CD14-positive monocyte (primary cell): ENCODE measurements at regions not wholly inside any gene's neighbourhood (a gene's known extent, or its start where the extent isn't known, plus 50 kb on each side); places are given as distances from the start of the nearest gene placed in this dataset.

Experiments
- DNase-seq, 3 donors: peaks; one replicate each; pipeline ENCODE4 v3.0.0-alpha.2; 2011 to 2022
- H2AFZ ChIP-seq: 2 replicates; pipeline ENCODE4 v1.6.0; 2012; ENCODE audit warnings: mild to moderate bottlenecking, low read depth, low read length, inconsistent platforms; ENCODE audit not compliant: insufficient read depth, poor library complexity, severe bottlenecking
- H3K27ac ChIP-seq, 2 donors: 1 replicate in 1 of 2; 2 replicates in 1 of 2; pipeline ENCODE4 v1.5.1; 2012 to 2013; ENCODE audit warnings: low read length in 2 of 2, control low read depth in 1 of 2, inconsistent platforms in 1 of 2, low read depth in 1 of 2, mild to moderate bottlenecking in 1 of 2
- H3K27me3 ChIP-seq, 2 donors: one replicate each; pipeline versions ENCODE4 v1.6.0 to v1.6.1; 2011 to 2013; ENCODE audit warnings: low read length in 2 of 2; ENCODE audit not compliant: control insufficient read depth in 2 of 2, insufficient read depth in 2 of 2
- H3K36me3 ChIP-seq, 2 donors: replicated peaks in 1 of 2; 1 replicate in 1 of 2; 2 replicates in 1 of 2; pipeline versions ENCODE4 v1.5.1 to v1.6.1; 2012 to 2013; ENCODE audit warnings: low read length in 2 of 2, control low read depth in 1 of 2, inconsistent platforms in 1 of 2, mild to moderate bottlenecking in 1 of 2; ENCODE audit not compliant: insufficient read depth in 2 of 2, control insufficient read depth in 1 of 2
- H3K4me1 ChIP-seq, 2 donors: 1 replicate in 1 of 2; 2 replicates in 1 of 2; pipeline versions ENCODE4 v1.5.1 to v1.6.1; 2012 to 2013; ENCODE audit warnings: low read length in 2 of 2, control low read depth in 1 of 2, inconsistent platforms in 1 of 2, mild to moderate bottlenecking in 1 of 2, moderate library complexity in 1 of 2; ENCODE audit not compliant: insufficient read depth in 2 of 2, control insufficient read depth in 1 of 2
- H3K4me2 ChIP-seq: replicated peaks from 2 replicates; pipeline ENCODE3; 2012; ENCODE audit warnings: low read length, moderate library complexity, mild to moderate bottlenecking; ENCODE audit not compliant: poor library complexity, severe bottlenecking; ENCODE audit errors: extremely low read depth
- H3K4me3 ChIP-seq, 3 experiments: fragments of 200-600 bp in 1 of 3; sonication (generic) in 1 of 3; replicated peaks in 1 of 3; 1 replicate in 2 of 3; 2 replicates in 1 of 3; pipeline ENCODE4 v1.5.1; 2011 to 2013; ENCODE audit warnings: low read length in 3 of 3, mild to moderate bottlenecking in 3 of 3, control low read depth in 2 of 3, low read depth in 2 of 3, inconsistent platforms in 1 of 3, moderate library complexity in 1 of 3
- H3K79me2 ChIP-seq: 2 replicates; pipeline ENCODE4 v1.6.0; 2012; ENCODE audit warnings: mild to moderate bottlenecking, control low read depth, inconsistent platforms, low read length, moderate library complexity; ENCODE audit not compliant: insufficient read depth
- H3K9ac ChIP-seq: 2 replicates; pipeline ENCODE4 v1.6.0; 2017; ENCODE audit warnings: low read length, mild to moderate bottlenecking; ENCODE audit not compliant: insufficient read depth, poor library complexity, severe bottlenecking
- H3K9me3 ChIP-seq, 2 donors: replicated peaks in 1 of 2; 1 replicate in 1 of 2; 2 replicates in 1 of 2; pipeline versions ENCODE4 v1.5.1 to v1.6.1; 2012 to 2013; ENCODE audit warnings: low read length in 2 of 2, control low read depth in 1 of 2; ENCODE audit not compliant: control insufficient read depth in 1 of 2, insufficient read depth in 1 of 2
- H4K20me1 ChIP-seq: 2 replicates; pipeline ENCODE4 v1.6.0; 2012; ENCODE audit warnings: mild to moderate bottlenecking, low read length, control low read depth, moderate library complexity; ENCODE audit not compliant: insufficient read depth
- H3K27ac Mint-ChIP-seq, 7 donors: one replicate each; pipeline ENCODE4 v1.8.0; 2020; ENCODE audit warnings: mild to moderate bottlenecking in 7 of 7, mixed read lengths in 7 of 7, moderate library complexity in 6 of 7, inconsistent platforms in 2 of 7
- H3K27me3 Mint-ChIP-seq, 3 donors: one replicate each; pipeline ENCODE4 v1.8.0; 2021 to 2022; ENCODE audit warnings: low read depth in 3 of 3, mild to moderate bottlenecking in 3 of 3, mixed read lengths in 3 of 3, moderate library complexity in 3 of 3, inconsistent platforms in 1 of 3
- H3K36me3 Mint-ChIP-seq, 2 donors: one replicate each; pipeline ENCODE4 v1.8.0; 2020; ENCODE audit warnings: mixed read lengths in 2 of 2, inconsistent platforms in 1 of 2, mild to moderate bottlenecking in 1 of 2
- H3K4me1 Mint-ChIP-seq: one replicate; pipeline ENCODE4 v1.8.0; 2020; ENCODE audit warnings: mild to moderate bottlenecking, mixed read lengths
- H3K4me3 Mint-ChIP-seq, 2 donors: one replicate each; pipeline ENCODE4 v1.8.0; 2020; ENCODE audit warnings: mild to moderate bottlenecking in 2 of 2, mixed read lengths in 2 of 2, moderate library complexity in 1 of 2
- H3K9me3 Mint-ChIP-seq, 7 donors: one replicate each; pipeline ENCODE4 v1.8.0; 2020 to 2022; ENCODE audit warnings: mixed read lengths in 7 of 7, mild to moderate bottlenecking in 6 of 7, moderate library complexity in 6 of 7, inconsistent platforms in 2 of 7
- whole genome bisulfite sequencing: methylation state at CpG from one replicate; pipeline ENCODE4 v1.1.5; 2013; ENCODE audit warnings: missing lambda C conversion rate; ENCODE audit not compliant: insufficient coverage; 5-methylcytosine and 5-hydroxymethylcytosine counted together
- intact Hi-C, 2 donors: fragments of 100-400 bp; cut with micrococcal nuclease; formaldehyde crosslinking; loops; one replicate each; pipeline versions ENCODE4 v1.15.0 to v1.15.1; 2023
- TF ChIP-seq, protein P1 (sequence below): fragments of 200-600 bp; IDR thresholded peaks from one replicate; pipeline ENCODE4 v1.8.0; 2022; ENCODE audit warnings: antibody characterized with exemption, mild to moderate bottlenecking

DNA sequence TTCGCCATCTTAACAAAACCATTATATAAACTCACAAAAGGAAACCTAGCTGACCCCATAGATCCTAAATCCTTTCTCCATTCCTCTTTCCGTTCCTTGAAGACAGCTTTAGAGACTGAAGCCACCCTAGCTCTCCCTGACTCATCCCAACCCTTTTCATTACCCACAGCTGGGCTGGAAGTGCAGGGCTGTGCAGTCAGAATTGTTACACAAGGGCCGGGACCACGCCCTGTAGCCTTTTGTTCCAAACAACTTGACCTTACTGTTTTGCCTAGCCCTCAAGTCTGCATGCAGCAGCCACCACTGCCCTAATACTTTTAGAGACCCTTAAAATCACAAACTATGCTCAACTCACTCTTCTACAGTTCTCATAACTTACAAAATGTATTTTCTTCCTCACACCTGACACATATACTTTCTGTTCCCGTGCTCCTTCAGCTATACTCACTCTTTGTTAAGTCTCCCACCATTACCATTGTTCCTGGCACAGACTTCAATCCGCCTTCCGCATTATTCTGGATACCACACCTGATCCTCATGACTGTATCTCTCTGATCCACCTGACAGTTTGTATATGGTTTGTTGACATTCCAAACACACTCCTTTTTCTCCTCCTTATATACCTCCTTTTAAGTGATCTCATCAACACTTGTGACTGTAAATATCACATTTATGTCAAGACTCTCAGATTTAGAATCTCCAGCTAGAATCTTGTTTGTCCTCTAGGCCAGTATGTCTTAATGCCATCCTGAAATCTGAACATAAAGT, 208.7 kb downstream of the KITLG start:
- Histone ChIP-seq H4K20me1 (no peaks in the 10 kb centered on the region), H3K9me3 (no peaks in the 10 kb centered on the region), H3K79me2 (no peaks in the 10 kb centered on the region), H3K27me3 (no peaks in the 10 kb centered on the region), H3K4me2 (no peak overlapping the region), H3K36me3 (no peaks in the 10 kb centered on the region), H2AFZ (no peak overlapping the region), H3K9ac (no peak overlapping the region), H3K4me3 (no peak overlapping the region), H3K4me1 (no peaks in the 10 kb centered on the region), H3K27ac (no peak overlapping the region)
- TF ChIP-seq, protein P1, sequence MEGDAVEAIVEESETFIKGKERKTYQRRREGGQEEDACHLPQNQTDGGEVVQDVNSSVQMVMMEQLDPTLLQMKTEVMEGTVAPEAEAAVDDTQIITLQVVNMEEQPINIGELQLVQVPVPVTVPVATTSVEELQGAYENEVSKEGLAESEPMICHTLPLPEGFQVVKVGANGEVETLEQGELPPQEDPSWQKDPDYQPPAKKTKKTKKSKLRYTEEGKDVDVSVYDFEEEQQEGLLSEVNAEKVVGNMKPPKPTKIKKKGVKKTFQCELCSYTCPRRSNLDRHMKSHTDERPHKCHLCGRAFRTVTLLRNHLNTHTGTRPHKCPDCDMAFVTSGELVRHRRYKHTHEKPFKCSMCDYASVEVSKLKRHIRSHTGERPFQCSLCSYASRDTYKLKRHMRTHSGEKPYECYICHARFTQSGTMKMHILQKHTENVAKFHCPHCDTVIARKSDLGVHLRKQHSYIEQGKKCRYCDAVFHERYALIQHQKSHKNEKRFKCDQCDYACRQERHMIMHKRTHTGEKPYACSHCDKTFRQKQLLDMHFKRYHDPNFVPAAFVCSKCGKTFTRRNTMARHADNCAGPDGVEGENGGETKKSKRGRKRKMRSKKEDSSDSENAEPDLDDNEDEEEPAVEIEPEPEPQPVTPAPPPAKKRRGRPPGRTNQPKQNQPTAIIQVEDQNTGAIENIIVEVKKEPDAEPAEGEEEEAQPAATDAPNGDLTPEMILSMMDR: no peak
- H3K9me3 Mint-ChIP-seq: peaks cover 0 to 3% (median 0%) of the 10 kb centered on the region in 7 donors
- intact Hi-C loops: no loop called here
- H3K36me3 Mint-ChIP-seq: no peaks in the 10 kb centered on the region
- no peaks in the 10 kb centered on the region for H3K4me1 Mint-ChIP-seq
- no peak overlapping the region for H3K4me3 Mint-ChIP-seq
- WGBS: 92% methylated on average over 5 of the region's 7 CpGs
- H3K27ac Mint-ChIP-seq: no peak overlapping the region
- no peak for DNase-seq
- H3K27me3 Mint-ChIP-seq: peaks cover 3 to 5% (median 3%) of the 10 kb centered on the region in 3 donors

DNA sequence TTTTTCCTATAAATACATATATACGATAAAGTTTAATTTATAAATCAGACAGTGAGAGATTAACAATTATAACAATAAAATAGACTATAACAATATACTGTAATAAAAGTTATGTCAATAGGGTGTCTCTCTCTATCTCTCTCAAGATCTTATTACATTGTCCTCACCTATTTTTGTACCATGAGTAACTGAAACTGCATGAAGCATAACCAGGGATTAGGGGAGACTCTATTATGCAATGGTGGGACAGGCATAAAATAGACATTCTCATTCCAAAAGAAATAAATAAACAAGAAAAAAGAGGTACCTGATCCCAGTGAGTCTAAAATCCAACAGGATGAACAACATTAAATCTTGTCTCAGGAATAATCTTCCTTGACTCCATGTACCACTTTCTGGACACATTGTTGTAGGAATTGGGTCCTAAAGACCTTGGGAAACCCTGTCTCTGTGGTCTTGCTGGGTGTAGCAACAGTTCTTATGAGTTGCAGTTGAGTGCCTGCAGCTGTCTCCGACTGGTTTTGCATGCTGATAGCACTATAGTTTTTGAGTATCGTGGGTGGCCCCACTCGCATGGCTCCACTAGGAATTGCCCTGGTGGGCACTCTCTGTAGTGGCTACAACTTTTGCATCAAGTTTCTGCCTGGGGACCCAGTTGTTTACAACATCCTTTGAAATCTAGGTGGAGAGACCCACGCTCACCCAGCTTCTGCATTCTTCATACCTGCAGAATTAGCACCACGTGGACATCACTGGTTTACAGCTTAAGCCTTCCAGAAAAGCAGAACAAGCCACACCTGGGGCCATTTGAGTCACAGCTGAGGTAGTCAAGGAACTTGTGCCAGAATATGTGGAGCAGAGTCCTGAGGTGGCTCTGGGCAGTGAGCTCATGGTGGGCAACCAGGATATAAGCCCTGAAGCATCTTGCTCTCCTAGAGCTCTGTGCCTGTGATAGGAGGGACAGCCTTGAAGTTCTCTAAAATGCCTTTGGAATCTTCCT, 204.7 kb downstream of the KITLG start:
- H3K27ac Mint-ChIP-seq: no peak overlapping the region
- peaks cover 0 to 2% (median 0%) of the 10 kb centered on the region in 3 donors for H3K27me3 Mint-ChIP-seq

More for the DNA sequence above, 204.7 kb downstream of the KITLG start:
- Histone ChIP-seq H3K79me2 (no peaks in the 10 kb centered on the region), H3K36me3 (no peaks in the 10 kb centered on the region), H3K9me3 (no peaks in the 10 kb centered on the region), H2AFZ (no peak overlapping the region), H4K20me1 (no peaks in the 10 kb centered on the region), H3K4me3 (no peak overlapping the region), H3K27ac (no peak overlapping the region), H3K27me3 (no peaks in the 10 kb centered on the region), H3K4me2 (no peak overlapping the region), H3K4me1 (no peaks in the 10 kb centered on the region), H3K9ac (no peak overlapping the region)
- Mint-ChIP-seq H3K36me3 (no peaks in the 10 kb centered on the region), H3K9me3 (no peaks in the 10 kb centered on the region), H3K4me3 (no peak overlapping the region), H3K4me1 (no peaks in the 10 kb centered on the region)
- 94% methylated on average over 4 of the region's 6 CpGs for WGBS
- TF ChIP-seq, protein P1: no peak
- intact Hi-C loops: no loop called here
- DNase-seq: no peak
